ENCODE measurements at regions not wholly inside any gene's neighbourhood (a gene's known extent, or its start where the extent isn't known, plus 50 kb on each side); places are given as distances from the start of the nearest gene placed in this dataset.
"Not testable (repeated sequence)": the region's sequence is repeated elsewhere in the genome, so short reads cannot be mapped to it uniquely, and the experiment has no call there.

DNA sequence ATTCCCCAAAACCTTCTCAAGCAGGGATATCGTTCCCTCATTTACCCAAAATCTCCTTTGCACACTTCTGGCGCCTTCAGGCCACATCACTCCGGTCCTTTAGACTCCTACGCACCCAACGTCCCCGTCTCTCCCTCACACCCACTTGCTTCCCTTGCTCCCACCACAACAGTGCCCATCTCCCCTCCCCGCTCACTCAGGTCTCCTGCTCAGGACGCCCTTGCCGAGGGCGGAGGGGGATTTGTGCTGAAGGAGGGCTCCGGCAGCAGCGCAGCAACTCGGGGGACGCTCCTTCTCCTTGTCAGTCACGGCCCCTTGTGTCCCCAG lies 71.6 kb downstream of the PCMTD2 start:
- DNase-seq (ENCODE audit: low read depth); H3K4me3 ChIP-seq (ENCODE audit: low read depth, low read length): not testable (repeated sequence)

DNA sequence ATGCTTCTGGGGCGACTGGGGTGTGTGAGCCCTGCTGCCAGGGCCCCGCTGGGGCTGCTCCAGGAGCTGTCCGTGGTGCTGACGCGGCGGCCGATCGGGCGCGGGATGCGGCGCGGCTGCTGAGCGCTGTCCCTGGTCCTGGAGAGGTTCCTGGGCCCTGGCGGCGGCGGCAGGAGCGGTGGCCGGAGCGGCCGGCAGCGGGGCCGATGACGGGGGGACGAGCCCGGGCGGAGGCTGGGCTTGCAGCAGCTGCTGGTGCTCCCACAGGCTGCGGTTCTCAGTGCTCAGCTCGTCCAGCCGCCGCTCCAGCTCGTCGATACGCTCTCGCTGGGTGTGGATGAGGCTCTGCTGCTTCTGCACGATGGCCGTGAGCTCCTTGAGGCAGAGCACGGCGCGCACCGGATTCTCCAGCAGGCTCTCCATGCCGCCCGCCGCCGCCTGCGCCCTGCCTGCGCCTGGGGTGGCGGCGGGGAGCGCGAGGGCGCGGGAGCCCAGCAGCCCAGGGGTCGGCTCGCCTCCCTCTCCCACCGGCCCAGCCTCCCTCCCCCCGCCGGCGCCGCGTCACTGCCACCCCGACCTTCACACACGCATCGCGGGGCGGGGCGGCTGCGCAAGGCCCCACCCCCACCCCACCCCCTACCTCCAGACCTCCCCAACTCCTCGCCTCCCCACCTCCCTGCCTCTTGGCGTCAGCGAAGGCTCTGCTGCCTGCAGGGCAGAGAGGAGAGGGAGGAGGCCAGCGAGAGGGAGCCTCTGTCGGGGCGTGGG lies 72.2 kb downstream of the PCMTD2 start:
- peak overlapping the region; percentile 24 for H3K4me3 ChIP-seq (ENCODE audit: low read depth, low read length)
- DNase-seq (ENCODE audit: low read depth): peak; percentile 43

DNA sequence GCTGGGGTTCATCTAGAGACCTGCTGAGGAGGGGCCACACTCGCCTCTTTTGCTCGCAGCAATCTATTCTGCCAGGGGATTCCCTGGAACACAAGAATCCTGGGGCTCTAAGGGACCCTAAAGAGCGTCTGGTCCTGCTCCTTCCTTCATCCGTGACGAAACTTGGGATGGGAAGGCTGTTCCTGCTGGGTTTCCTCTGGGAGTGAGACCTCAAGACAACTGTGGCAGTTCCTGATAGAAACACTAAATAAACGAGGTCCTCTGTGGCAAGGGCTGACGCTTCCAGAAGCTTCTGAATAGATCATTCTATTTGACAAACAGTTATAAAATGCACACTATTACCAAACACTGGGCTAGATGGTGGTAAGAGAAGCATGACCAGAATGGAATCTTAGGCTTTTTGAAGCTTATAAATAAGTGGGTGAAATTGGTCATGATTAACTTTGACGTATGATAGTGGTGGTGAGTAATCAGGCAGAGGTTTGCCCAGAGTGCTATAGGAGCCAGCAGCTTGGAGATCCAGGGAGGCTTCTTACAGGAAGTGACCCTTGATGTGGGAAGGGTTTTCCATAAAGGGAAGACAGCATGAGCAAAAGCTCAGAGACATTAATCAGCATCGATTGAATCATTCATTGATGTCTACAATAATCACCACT lies 73.2 kb downstream of the PCMTD2 start:
- not testable (repeated sequence) for DNase-seq (ENCODE audit: low read depth); H3K4me3 ChIP-seq (ENCODE audit: low read depth, low read length)

DNA sequence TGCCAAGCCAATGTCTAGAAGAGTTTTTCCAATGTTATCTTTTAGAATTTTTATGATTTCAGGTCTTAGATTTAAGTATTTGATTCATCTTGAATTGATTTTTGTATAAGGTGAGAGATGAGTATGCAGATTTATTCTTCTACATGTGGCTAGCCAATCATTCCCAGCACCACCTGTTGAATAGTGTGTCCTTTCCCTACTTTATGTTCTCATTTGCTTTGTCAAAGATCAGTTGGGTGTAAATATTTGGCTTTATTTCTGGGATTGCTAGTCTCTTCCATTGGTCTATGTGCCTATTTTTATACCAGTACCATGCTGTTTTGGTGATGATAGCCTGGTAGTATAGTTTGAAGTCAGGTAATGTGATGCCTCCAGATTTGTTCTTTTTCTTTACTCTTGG lies 77.1 kb downstream of the PCMTD2 start:
- not testable (repeated sequence) for DNase-seq (ENCODE audit: low read depth); H3K4me3 ChIP-seq (ENCODE audit: low read depth, low read length)
